HG03432 (cell line): ENCODE measurements at regions not wholly inside any gene's neighbourhood (a gene's known extent, or its start where the extent isn't known, plus 50 kb on each side); places are given as distances from the start of the nearest gene placed in this dataset.

Experiments used
- ATAC-seq: cut with Tn5 transposase; IDR thresholded peaks from one replicate; pipeline ENCODE4 v1.9.1; 2021; ENCODE audit warnings: mild to moderate bottlenecking, moderate library complexity; ENCODE audit not compliant: unreplicated experiment

- ATAC-seq, result no peak
Measured at GRCh38 chr9:663541-663940, 178.0 kb upstream of the DMRT1 start.

- ATAC-seq, result no peak
Measured at GRCh38 chr9:665296-665695, 176.2 kb upstream of the DMRT1 start.

- ATAC-seq, result no peak
Measured at GRCh38 chr9:671997-672396, 169.5 kb upstream of the DMRT1 start.

GRCh38 chr9:672851-673250, 168.6 kb upstream of the DMRT1 start:
- ATAC-seq, result no peak

GRCh38 chr9:673264-673965, 168.1 kb upstream of the DMRT1 start:
- ATAC-seq, result no peak

GRCh38 chr9:673966-674526, 167.5 kb upstream of the DMRT1 start:
- no peak for ATAC-seq

- no peak for ATAC-seq
Measured at GRCh38 chr9:675697-676370, 165.7 kb upstream of the DMRT1 start.

GRCh38 chr9:676780-677438, 164.6 kb upstream of the DMRT1 start:
- ATAC-seq, result no peak

GRCh38 chr9:677461-678097, 163.9 kb upstream of the DMRT1 start:
- ATAC-seq, result no peak

- ATAC-seq, result no peak
Measured at GRCh38 chr9:678897-679296, 162.6 kb upstream of the DMRT1 start.

- ATAC-seq, result no peak
Measured at GRCh38 chr9:679462-679861, 162.0 kb upstream of the DMRT1 start.

GRCh38 chr9:680106-680505, 161.4 kb upstream of the DMRT1 start:
- ATAC-seq, result no peak

- ATAC-seq, result no peak
Measured at GRCh38 chr9:682633-683508, 158.6 kb upstream of the DMRT1 start.

GRCh38 chr9:683509-684021, 157.9 kb upstream of the DMRT1 start:
- ATAC-seq, result no peak

- ATAC-seq, result no peak
Measured at GRCh38 chr9:684054-684890, 157.2 kb upstream of the DMRT1 start.

- ATAC-seq, result no peak
Measured at GRCh38 chr9:684941-685340, 156.6 kb upstream of the DMRT1 start.

- ATAC-seq, result no peak
Measured at GRCh38 chr9:686321-686813, 155.1 kb upstream of the DMRT1 start.

GRCh38 chr9:687034-687785, 154.3 kb upstream of the DMRT1 start:
- ATAC-seq, result no peak
